GM12873 (cell line): ENCODE measurements at regions not wholly inside any gene's neighbourhood (a gene's known extent, or its start where the extent isn't known, plus 50 kb on each side); places are given as distances from the start of the nearest gene placed in this dataset.

Experiments
- TF ChIP-seq, protein P1 (sequence below): IDR thresholded peaks from 2 replicates; pipeline ENCODE4 v1.5.1; 2012; ENCODE audit warnings: low read depth, mild to moderate bottlenecking, moderate library complexity, low read length, control low read depth; ENCODE audit not compliant: insufficient read depth; ENCODE audit errors: missing control alignments

DNA sequence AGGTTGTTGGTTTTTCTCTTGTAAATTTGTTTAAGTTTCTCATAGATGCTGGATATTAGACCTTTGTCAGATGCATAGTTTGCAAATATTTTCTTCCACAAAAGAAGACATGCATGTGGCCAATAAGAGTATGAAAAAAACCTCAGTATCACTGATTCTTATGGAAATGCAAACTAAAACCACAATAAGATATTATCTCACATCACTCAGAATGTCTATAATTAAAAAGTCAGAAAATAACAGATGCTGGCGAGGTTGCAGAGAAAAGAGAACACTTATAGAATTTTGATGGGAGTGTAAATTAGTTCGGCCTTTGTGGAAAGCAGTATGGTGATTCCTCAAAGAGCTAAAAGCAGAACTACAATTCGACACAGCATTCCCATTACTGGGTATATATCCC lies 1355.6 kb downstream of the FAM133A start:
- TF ChIP-seq, protein P1, sequence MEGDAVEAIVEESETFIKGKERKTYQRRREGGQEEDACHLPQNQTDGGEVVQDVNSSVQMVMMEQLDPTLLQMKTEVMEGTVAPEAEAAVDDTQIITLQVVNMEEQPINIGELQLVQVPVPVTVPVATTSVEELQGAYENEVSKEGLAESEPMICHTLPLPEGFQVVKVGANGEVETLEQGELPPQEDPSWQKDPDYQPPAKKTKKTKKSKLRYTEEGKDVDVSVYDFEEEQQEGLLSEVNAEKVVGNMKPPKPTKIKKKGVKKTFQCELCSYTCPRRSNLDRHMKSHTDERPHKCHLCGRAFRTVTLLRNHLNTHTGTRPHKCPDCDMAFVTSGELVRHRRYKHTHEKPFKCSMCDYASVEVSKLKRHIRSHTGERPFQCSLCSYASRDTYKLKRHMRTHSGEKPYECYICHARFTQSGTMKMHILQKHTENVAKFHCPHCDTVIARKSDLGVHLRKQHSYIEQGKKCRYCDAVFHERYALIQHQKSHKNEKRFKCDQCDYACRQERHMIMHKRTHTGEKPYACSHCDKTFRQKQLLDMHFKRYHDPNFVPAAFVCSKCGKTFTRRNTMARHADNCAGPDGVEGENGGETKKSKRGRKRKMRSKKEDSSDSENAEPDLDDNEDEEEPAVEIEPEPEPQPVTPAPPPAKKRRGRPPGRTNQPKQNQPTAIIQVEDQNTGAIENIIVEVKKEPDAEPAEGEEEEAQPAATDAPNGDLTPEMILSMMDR, result no peak

DNA sequence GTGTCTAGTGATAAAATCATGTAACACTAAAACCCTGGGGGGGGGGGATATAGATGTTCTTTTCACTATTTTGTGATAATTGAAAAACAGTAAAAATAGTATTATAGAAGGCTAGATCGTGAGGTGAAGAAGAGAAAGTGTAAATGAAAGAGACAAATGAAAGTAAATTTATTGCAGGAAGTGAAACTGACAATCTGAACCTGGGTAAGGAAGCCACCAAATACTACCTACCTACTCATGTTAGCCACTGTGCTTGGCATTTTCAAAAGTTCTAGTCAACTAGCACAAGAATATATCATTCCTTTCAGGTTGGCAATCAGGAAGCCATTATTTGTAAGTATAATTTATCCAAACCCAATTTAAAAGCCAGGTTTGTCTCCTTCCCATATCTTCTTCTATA lies 1366.1 kb downstream of the FAM133A start:
- TF ChIP-seq, protein P1, result no peak

DNA sequence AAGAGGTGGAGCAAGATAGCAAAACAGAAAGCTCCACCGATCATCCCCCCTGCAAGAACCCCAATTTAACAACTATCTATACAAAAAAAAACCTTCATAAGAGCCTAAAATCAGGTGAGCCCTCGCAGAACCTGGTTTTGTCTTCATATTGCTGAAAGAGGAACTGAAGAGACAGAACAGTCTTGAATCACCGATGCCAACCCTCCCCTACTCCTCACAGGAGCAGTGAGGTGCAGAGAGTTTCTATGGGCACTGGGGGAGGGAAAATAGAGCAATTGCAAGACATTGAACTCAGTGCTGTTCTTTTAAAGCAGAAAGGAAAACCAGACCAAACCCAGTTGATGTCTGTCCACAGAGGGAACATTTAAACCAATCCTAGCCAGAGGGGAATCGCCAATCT lies 1370.3 kb downstream of the FAM133A start:
- TF ChIP-seq, protein P1, result no peak

DNA sequence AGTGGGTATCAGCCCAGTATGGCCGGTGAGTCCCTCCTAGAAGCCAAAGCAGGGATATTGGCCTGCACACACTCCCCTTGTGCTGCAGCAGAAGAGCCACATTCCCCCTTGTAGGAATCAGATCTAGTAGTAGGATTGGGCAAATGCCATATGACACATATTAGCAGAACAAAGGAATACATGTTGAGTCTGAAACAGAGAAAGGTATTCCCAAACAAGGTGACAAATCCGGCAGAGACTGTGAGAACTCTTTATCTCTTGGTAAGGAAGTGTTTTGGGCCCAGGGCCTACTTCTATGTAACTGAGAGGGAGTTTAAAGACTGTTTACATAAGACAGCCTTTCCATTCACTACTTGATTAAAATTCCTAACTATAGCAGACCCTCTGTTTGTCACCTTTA lies 1382.0 kb downstream of the FAM133A start:
- TF ChIP-seq, protein P1, result no peak

DNA sequence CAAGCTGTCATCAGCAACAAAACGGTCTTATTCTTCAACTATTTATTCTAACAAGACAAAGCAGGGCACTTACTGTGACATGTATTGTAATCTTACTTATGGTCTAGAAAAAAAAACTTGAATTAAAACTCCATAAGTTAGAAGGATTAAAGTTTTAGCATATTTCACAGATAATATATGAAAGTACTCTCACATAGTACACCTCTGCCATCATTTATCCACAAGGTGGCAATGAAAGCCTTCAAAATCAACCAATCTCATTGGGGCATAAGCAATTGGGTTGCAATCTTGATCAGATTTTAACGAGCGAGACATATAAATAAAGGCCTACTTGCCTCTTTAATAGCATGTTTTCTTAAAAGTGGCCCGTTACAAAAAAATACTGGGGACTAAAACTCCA lies 1382.9 kb downstream of the FAM133A start:
- TF ChIP-seq, protein P1, result peak; percentile 5

DNA sequence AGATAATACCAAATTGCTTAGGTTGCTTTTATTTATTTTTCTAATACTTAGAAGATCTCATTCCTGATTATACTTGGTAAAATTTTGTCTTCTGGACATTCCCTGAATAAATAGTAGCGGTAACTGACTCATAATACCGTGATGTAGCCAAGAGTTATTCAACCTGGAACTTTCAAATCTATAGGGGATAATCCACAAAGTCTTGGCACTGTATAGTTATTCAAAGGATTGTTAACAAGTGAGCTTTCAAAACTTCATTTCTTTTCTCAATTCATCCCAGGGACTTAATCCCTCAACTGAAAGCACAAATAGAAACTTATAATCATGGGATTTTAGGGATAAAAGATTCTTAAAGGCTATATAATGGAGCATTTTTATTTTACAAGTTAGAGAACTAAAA lies 1383.3 kb downstream of the FAM133A start:
- TF ChIP-seq, protein P1, result no peak

DNA sequence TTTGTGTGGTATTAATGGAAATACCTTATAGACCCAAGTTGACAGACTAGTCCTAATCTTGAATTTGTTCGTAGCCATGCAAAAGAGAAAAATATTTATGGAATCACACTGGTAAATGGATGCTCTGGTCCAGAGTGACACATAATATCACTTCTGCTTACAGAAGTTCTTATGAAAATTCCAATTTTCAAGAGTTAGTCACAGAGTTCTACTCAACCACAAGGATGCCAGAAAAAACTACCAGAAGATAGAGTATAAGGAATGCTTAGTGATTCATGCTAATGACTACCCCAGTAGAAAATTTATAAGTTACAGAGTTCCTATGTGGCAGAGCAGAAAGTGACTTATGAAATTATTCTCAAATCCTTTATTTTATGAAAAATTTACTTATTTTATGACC lies 1384.8 kb downstream of the FAM133A start:
- TF ChIP-seq, protein P1, result no peak

DNA sequence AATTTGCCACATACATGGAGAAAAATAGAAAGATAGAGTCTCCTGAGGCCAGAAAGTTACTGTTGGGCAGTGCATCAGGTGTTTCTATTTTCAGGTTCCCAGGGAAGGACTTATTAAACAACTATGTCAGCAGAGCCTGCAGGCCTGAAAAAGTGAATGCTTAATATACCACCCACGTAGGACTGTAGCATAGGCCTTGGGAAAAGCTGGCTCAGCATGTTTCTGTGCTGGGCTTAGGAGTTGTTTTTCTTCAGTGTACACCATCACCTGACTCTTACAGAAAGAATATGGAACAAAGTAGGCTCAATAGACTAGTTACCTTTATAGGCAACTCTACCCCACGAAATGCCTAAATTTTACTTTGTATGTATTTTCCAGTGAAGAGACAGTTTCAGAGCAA lies 1385.9 kb downstream of the FAM133A start:
- TF ChIP-seq, protein P1, result no peak
